SK-N-SH treated with all-trans-retinoic acid at 6 μM for 48 hours (cell line): ENCODE measurements at regions not wholly inside any gene's neighbourhood (a gene's known extent, or its start where the extent isn't known, plus 50 kb on each side); places are given as distances from the start of the nearest gene placed in this dataset.

Experiments
- ATAC-seq: fragments of 200-7000 bp; cut with Tn5 transposase; 3 replicates; pipeline ENCODE4 v1.9.1; 2020; ENCODE audit warnings: mild to moderate bottlenecking, moderate library complexity
- ARNTL ChIP-seq: fragments of 450-650 bp; formaldehyde crosslinking; IDR thresholded peaks from 2 replicates; pipeline ENCODE4 v1.5.0; 2020; ENCODE audit warnings: low read depth, mild to moderate bottlenecking, moderate library complexity, borderline replicate concordance
- BACH2 ChIP-seq: fragments of 250-450 bp; sonication (Bioruptor Pico); IDR thresholded peaks from 2 replicates; pipeline ENCODE4 v1.9.0; 2021; ENCODE audit warnings: mild to moderate bottlenecking, borderline replicate concordance
- CSDC2 ChIP-seq: fragments of 250-450 bp; sonication (Bioruptor Pico); IDR thresholded peaks from 2 replicates; pipeline ENCODE4 v1.5.0; 2020; ENCODE audit warnings: mild to moderate bottlenecking, moderate library complexity
- CSRNP3 ChIP-seq: fragments of 250-450 bp; sonication (Bioruptor Pico); IDR thresholded peaks from 2 replicates; pipeline ENCODE4 v1.5.1; 2021; ENCODE audit warnings: mild to moderate bottlenecking, moderate library complexity
- ESRRG ChIP-seq: fragments of 250-450 bp; sonication (Bioruptor Pico); IDR thresholded peaks from 2 replicates; pipeline ENCODE4 v1.6.1; 2021; ENCODE audit warnings: mild to moderate bottlenecking
- GLIS3 ChIP-seq: fragments of 250-450 bp; sonication (Bioruptor Pico); IDR thresholded peaks from 2 replicates; pipeline ENCODE4 v1.5.0; 2020; ENCODE audit warnings: mild to moderate bottlenecking, moderate library complexity
- ISL1 ChIP-seq: fragments of 250-450 bp; sonication (Bioruptor Pico); IDR thresholded peaks from 2 replicates; pipeline ENCODE4 v2.1.2; 2022; ENCODE audit warnings: mild to moderate bottlenecking, moderate library complexity
- OSR1 ChIP-seq: fragments of 250-450 bp; sonication (Bioruptor Pico); IDR thresholded peaks from 2 replicates; pipeline ENCODE4 v1.8.0; 2022; ENCODE audit warnings: moderate library complexity, mild to moderate bottlenecking, inconsistent platforms
- PPARA ChIP-seq: fragments of 250-450 bp; sonication (Bioruptor Pico); IDR thresholded peaks from 2 replicates; pipeline ENCODE4 v1.5.0; 2020; ENCODE audit warnings: mild to moderate bottlenecking, borderline replicate concordance
- RARB ChIP-seq: fragments of 250-450 bp; sonication (Bioruptor Pico); IDR thresholded peaks from 2 replicates; pipeline ENCODE4 v1.8.0; 2021; ENCODE audit warnings: mild to moderate bottlenecking, moderate library complexity
- SNAI2 ChIP-seq: fragments of 250-450 bp; sonication (Bioruptor Pico); IDR thresholded peaks from 2 replicates; pipeline ENCODE4 v1.5.0; 2020; ENCODE audit warnings: mild to moderate bottlenecking, moderate library complexity
- TCF4 ChIP-seq: fragments of 250-450 bp; sonication (Bioruptor Pico); IDR thresholded peaks from 2 replicates; pipeline ENCODE4 v1.8.0; 2021; ENCODE audit warnings: mild to moderate bottlenecking, moderate library complexity, borderline replicate concordance
- TOX ChIP-seq: fragments of 250-450 bp; sonication (Bioruptor Pico); IDR thresholded peaks from 2 replicates; pipeline ENCODE4 v1.8.0; 2021; ENCODE audit warnings: mild to moderate bottlenecking, moderate library complexity, borderline replicate concordance
- ZC3H10 ChIP-seq: fragments of 250-450 bp; sonication (Bioruptor Pico); IDR thresholded peaks from 2 replicates; pipeline ENCODE4 v1.5.1; 2021; ENCODE audit warnings: mild to moderate bottlenecking, moderate library complexity
- ZFP3 ChIP-seq: fragments of 250-450 bp; sonication (Bioruptor Pico); IDR thresholded peaks from 2 replicates; pipeline ENCODE4 v1.5.0; 2020; ENCODE audit warnings: mild to moderate bottlenecking, moderate library complexity
- ZFP30 ChIP-seq: fragments of 450-650 bp; formaldehyde crosslinking; IDR thresholded peaks from 2 replicates; pipeline ENCODE4 v1.5.0; 2022; ENCODE audit warnings: mild to moderate bottlenecking, moderate library complexity
- ZNF565 ChIP-seq: fragments of 450-650 bp; formaldehyde crosslinking; conservative IDR thresholded peaks from 2 replicates; pipeline ENCODE4 v1.5.0; 2020; ENCODE audit warnings: low read depth, mild to moderate bottlenecking, moderate library complexity
- ZNF70 ChIP-seq: fragments of 450-650 bp; formaldehyde crosslinking; IDR thresholded peaks from 2 replicates; pipeline ENCODE4 v1.5.0; 2020; ENCODE audit warnings: mild to moderate bottlenecking, moderate library complexity
- ZNF8 ChIP-seq: fragments of 450-650 bp; formaldehyde crosslinking; IDR thresholded peaks from 2 replicates; pipeline ENCODE4 v1.5.0; 2020; ENCODE audit warnings: mild to moderate bottlenecking, moderate library complexity
- TF ChIP-seq, protein P1 (sequence below): fragments of 250-450 bp; sonication (Bioruptor Pico); IDR thresholded peaks from 2 replicates; pipeline ENCODE4 v1.5.1; 2020; ENCODE audit warnings: low read depth, mild to moderate bottlenecking, moderate library complexity
- TF ChIP-seq, protein P2 (sequence below): fragments of 250-450 bp; sonication (Bioruptor Pico); IDR thresholded peaks from 2 replicates; pipeline ENCODE4 v1.8.0; 2020; ENCODE audit warnings: mild to moderate bottlenecking, moderate library complexity, borderline replicate concordance
- TF ChIP-seq, protein P3 (sequence below): fragments of 250-450 bp; sonication (Bioruptor Pico); IDR thresholded peaks from 2 replicates; pipeline ENCODE4 v1.5.0; 2020; ENCODE audit warnings: mild to moderate bottlenecking, moderate library complexity
- TF ChIP-seq, protein P4 (sequence below): fragments of 250-450 bp; sonication (Bioruptor Pico); IDR thresholded peaks from 2 replicates; pipeline ENCODE4 v1.8.0; 2021; ENCODE audit warnings: low read depth, mild to moderate bottlenecking, moderate library complexity, borderline replicate concordance

GRCh38 chr1:5563861-5564577 is 428.2 kb downstream of the NPHP4 start:
- ATAC-seq, result no peak
- TF ChIP-seq ZC3H10 (no peak), PPARA (CRISPR knock-in tag) (no peak), ZNF8 (no peak), RARB (no peak), CSRNP3 (no peak), ZFP3 (CRISPR knock-in tag) (no peak), CSDC2 (CRISPR knock-in tag) (no peak), ESRRG (CRISPR knock-in tag) (no peak), ZNF70 (CRISPR knock-in tag) (no peak), TCF4 (no peak), OSR1 (CRISPR knock-in tag) (no peak), BACH2 (no peak), SNAI2 (CRISPR knock-in tag) (no peak), ZNF565 (CRISPR knock-in tag) (no peak), ISL1 (CRISPR knock-in tag) (no peak)
- TF ChIP-seq, protein P1, sequence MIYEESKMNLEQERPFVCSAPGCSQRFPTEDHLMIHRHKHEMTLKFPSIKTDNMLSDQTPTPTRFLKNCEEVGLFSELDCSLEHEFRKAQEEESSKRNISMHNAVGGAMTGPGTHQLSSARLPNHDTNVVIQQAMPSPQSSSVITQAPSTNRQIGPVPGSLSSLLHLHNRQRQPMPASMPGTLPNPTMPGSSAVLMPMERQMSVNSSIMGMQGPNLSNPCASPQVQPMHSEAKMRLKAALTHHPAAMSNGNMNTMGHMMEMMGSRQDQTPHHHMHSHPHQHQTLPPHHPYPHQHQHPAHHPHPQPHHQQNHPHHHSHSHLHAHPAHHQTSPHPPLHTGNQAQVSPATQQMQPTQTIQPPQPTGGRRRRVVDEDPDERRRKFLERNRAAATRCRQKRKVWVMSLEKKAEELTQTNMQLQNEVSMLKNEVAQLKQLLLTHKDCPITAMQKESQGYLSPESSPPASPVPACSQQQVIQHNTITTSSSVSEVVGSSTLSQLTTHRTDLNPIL (CRISPR knock-in tag), result no peak
- TF ChIP-seq, protein P2, sequence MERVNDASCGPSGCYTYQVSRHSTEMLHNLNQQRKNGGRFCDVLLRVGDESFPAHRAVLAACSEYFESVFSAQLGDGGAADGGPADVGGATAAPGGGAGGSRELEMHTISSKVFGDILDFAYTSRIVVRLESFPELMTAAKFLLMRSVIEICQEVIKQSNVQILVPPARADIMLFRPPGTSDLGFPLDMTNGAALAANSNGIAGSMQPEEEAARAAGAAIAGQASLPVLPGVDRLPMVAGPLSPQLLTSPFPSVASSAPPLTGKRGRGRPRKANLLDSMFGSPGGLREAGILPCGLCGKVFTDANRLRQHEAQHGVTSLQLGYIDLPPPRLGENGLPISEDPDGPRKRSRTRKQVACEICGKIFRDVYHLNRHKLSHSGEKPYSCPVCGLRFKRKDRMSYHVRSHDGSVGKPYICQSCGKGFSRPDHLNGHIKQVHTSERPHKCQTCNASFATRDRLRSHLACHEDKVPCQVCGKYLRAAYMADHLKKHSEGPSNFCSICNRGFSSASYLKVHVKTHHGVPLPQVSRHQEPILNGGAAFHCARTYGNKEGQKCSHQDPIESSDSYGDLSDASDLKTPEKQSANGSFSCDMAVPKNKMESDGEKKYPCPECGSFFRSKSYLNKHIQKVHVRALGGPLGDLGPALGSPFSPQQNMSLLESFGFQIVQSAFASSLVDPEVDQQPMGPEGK (CRISPR knock-in tag), result no peak
- TF ChIP-seq, protein P3, sequence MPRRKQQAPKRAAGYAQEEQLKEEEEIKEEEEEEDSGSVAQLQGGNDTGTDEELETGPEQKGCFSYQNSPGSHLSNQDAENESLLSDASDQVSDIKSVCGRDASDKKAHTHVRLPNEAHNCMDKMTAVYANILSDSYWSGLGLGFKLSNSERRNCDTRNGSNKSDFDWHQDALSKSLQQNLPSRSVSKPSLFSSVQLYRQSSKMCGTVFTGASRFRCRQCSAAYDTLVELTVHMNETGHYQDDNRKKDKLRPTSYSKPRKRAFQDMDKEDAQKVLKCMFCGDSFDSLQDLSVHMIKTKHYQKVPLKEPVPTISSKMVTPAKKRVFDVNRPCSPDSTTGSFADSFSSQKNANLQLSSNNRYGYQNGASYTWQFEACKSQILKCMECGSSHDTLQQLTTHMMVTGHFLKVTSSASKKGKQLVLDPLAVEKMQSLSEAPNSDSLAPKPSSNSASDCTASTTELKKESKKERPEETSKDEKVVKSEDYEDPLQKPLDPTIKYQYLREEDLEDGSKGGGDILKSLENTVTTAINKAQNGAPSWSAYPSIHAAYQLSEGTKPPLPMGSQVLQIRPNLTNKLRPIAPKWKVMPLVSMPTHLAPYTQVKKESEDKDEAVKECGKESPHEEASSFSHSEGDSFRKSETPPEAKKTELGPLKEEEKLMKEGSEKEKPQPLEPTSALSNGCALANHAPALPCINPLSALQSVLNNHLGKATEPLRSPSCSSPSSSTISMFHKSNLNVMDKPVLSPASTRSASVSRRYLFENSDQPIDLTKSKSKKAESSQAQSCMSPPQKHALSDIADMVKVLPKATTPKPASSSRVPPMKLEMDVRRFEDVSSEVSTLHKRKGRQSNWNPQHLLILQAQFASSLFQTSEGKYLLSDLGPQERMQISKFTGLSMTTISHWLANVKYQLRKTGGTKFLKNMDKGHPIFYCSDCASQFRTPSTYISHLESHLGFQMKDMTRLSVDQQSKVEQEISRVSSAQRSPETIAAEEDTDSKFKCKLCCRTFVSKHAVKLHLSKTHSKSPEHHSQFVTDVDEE (CRISPR knock-in tag), result no peak

DNA sequence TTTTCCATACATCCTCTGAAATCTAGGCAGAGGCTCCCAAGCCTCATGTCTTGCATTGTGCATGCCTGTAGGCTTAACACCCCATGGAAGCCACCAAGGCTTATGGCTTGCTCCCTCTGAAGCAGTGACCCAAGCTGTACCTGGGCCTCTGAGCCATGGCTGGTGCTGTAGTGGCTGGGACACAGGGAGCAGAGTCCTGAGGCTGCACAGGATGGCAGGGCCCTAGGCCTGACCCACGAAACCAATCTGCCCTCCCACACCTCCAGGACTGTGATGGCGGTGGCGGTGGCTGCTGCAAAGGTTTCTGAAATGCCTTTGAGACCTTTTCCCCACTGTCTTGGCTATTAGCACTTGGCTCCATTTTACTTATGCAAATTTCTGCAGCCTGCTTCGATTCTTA is 429.5 kb downstream of the NPHP4 start:
- no peak for TF ChIP-seq GLIS3 (CRISPR knock-in tag)
- TF ChIP-seq ARNTL (CRISPR knock-in tag), result no peak
- TF ChIP-seq PPARA (CRISPR knock-in tag), result no peak
- TF ChIP-seq RARB, result no peak
- TF ChIP-seq ZFP30, result no peak
- TF ChIP-seq, protein P1 (CRISPR knock-in tag), result no peak
- no peak for TF ChIP-seq ZNF8
- no peak for TF ChIP-seq CSDC2 (CRISPR knock-in tag)
- TF ChIP-seq ZFP3 (CRISPR knock-in tag), result no peak
- no peak for TF ChIP-seq ISL1 (CRISPR knock-in tag)
- no peak for TF ChIP-seq ZC3H10
- no peak for TF ChIP-seq ZNF565 (CRISPR knock-in tag)
- TF ChIP-seq, protein P3 (CRISPR knock-in tag), result no peak
- TF ChIP-seq ZNF70 (CRISPR knock-in tag), result no peak
- TF ChIP-seq TOX (CRISPR knock-in tag), result no peak
- TF ChIP-seq, protein P2 (CRISPR knock-in tag), result no peak
- TF ChIP-seq, protein P4, sequence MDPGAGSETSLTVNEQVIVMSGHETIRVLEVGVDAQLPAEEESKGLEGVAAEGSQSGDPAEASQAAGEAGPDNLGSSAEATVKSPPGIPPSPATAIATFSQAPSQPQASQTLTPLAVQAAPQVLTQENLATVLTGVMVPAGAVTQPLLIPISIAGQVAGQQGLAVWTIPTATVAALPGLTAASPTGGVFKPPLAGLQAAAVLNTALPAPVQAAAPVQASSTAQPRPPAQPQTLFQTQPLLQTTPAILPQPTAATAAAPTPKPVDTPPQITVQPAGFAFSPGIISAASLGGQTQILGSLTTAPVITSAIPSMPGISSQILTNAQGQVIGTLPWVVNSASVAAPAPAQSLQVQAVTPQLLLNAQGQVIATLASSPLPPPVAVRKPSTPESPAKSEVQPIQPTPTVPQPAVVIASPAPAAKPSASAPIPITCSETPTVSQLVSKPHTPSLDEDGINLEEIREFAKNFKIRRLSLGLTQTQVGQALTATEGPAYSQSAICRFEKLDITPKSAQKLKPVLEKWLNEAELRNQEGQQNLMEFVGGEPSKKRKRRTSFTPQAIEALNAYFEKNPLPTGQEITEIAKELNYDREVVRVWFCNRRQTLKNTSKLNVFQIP (CRISPR knock-in tag), result no peak
- no peak for TF ChIP-seq OSR1 (CRISPR knock-in tag)
- no peak for TF ChIP-seq ESRRG (CRISPR knock-in tag)
- no peak for TF ChIP-seq TCF4
- no peak for ATAC-seq
